ENCODE measurements at regions not wholly inside any gene's neighbourhood (a gene's known extent, or its start where the extent isn't known, plus 50 kb on each side); places are given as distances from the start of the nearest gene placed in this dataset.

DNA sequence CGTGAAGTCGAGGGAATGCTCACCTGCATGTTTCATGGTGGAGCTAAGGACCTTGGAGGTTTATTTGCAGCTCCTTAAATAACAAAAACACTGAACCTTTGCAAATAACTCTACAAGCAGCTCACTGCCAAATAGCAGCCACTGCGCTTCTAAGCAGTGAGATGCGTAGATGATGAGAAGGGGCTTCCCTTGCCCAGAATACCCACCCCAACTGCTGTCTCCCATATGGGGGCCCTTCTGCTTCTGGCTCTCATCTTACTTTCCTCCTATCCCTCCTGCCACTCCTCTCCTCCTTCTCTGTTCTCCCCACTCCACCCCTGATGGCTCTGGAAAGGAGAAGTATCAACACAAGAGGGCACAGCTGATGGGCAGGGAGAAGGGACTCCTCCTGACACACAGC, 193.3 kb upstream of the SSTR4 start:
- no peak for TF ChIP-seq JUN (IDR thresholded peaks at IDR 0.05; ENCODE audit: borderline replicate concordance, insufficient read depth, insufficient read length, low read depth)
- TF ChIP-seq, protein P1, sequence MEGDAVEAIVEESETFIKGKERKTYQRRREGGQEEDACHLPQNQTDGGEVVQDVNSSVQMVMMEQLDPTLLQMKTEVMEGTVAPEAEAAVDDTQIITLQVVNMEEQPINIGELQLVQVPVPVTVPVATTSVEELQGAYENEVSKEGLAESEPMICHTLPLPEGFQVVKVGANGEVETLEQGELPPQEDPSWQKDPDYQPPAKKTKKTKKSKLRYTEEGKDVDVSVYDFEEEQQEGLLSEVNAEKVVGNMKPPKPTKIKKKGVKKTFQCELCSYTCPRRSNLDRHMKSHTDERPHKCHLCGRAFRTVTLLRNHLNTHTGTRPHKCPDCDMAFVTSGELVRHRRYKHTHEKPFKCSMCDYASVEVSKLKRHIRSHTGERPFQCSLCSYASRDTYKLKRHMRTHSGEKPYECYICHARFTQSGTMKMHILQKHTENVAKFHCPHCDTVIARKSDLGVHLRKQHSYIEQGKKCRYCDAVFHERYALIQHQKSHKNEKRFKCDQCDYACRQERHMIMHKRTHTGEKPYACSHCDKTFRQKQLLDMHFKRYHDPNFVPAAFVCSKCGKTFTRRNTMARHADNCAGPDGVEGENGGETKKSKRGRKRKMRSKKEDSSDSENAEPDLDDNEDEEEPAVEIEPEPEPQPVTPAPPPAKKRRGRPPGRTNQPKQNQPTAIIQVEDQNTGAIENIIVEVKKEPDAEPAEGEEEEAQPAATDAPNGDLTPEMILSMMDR (IDR thresholded peaks at IDR 0.05; ENCODE audit: extremely low read depth in 1 of 2, insufficient read depth in 1 of 2, low read depth in 1 of 2, low read length in 2 of 2) = no peak
- TF ChIP-seq POLR2A (IDR thresholded peaks at IDR 0.05; ENCODE audit: low read depth, low read length) = no peak
- no peak for TF ChIP-seq GATA2 (IDR thresholded peaks at IDR 0.05; ENCODE audit: insufficient read depth, insufficient read length, low read depth, low read length)
- TF ChIP-seq, protein P2, sequence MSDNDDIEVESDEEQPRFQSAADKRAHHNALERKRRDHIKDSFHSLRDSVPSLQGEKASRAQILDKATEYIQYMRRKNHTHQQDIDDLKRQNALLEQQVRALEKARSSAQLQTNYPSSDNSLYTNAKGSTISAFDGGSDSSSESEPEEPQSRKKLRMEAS (IDR thresholded peaks at IDR 0.05; ENCODE audit: insufficient read depth, insufficient read length) = no peak
- no peak for TF ChIP-seq EZH2 (IDR thresholded peaks at IDR 0.05; ENCODE audit: borderline replicate concordance, low read depth, low read length, severe bottlenecking)
- TF ChIP-seq POLR2AphosphoS5 (IDR thresholded peaks at IDR 0.05; ENCODE audit: insufficient read depth, low read depth, low read length) = no peak
- TF ChIP-seq FOS (IDR thresholded peaks at IDR 0.05; ENCODE audit: borderline replicate concordance, insufficient read depth, low read length) = no peak

All from endothelial cell of umbilical vein (primary cell).